NOMO-1 treated with DMSO at 0.1 percent for 48 hours (cell line): ENCODE measurements at regions not wholly inside any gene's neighbourhood (a gene's known extent, or its start where the extent isn't known, plus 50 kb on each side); places are given as distances from the start of the nearest gene placed in this dataset.
A peak's percentile ranks its signal among the peaks of the same experiment; 100 is the strongest.

ENCODE experiments used
- DNase-seq: peaks from one replicate; lab custom pipeline; 2025; ENCODE audit not compliant: unreplicated experiment; lab: John Stamatoyannopoulos, UW

- DNase-seq, result no peak
These were observed 94.5 kb upstream of the NFIA start for GRCh38 chr1:60987904-60988303.

GRCh38 chr1:60984062-60984799, 98.1 kb upstream of the NFIA start:
- DNase-seq, result no peak

- no peak for DNase-seq
These were observed 98.7 kb upstream of the NFIA start for GRCh38 chr1:60983701-60984061.

GRCh38 chr1:60982539-60982938, 99.8 kb upstream of the NFIA start:
- no peak for DNase-seq

- no peak for DNase-seq
These were observed 101.0 kb upstream of the NFIA start for GRCh38 chr1:60981357-60981756.

- peak; percentile 4 for DNase-seq
These were observed 103.7 kb upstream of the NFIA start for GRCh38 chr1:60978421-60979357.

- no peak for DNase-seq
These were observed 104.7 kb upstream of the NFIA start for GRCh38 chr1:60977661-60978060.

GRCh38 chr1:60974524-60975372, 107.6 kb upstream of the NFIA start:
- DNase-seq, result no peak

- no peak for DNase-seq
These were observed 108.7 kb upstream of the NFIA start for GRCh38 chr1:60973668-60974067.

GRCh38 chr1:60972841-60973364, 109.5 kb upstream of the NFIA start:
- DNase-seq, result no peak

GRCh38 chr1:60971330-60971729, 111.0 kb upstream of the NFIA start:
- no peak for DNase-seq

GRCh38 chr1:60969971-60970509, 112.3 kb upstream of the NFIA start:
- no peak for DNase-seq

- no peak for DNase-seq
These were observed 117.0 kb upstream of the NFIA start for GRCh38 chr1:60965280-60965854.

- DNase-seq, result no peak
These were observed 119.0 kb upstream of the NFIA start for GRCh38 chr1:60963167-60963940.

GRCh38 chr1:60960891-60961461, 121.4 kb upstream of the NFIA start:
- peak; percentile 39 for DNase-seq

- no peak for DNase-seq
These were observed 122.7 kb upstream of the NFIA start for GRCh38 chr1:60959701-60960100.

GRCh38 chr1:60958001-60958400, 124.4 kb upstream of the NFIA start:
- no peak for DNase-seq

- no peak for DNase-seq
These were observed 125.8 kb upstream of the NFIA start for GRCh38 chr1:60956520-60956919.

- DNase-seq, result no peak
These were observed 129.7 kb upstream of the NFIA start for GRCh38 chr1:60952612-60953111.
